ENCODE measurements at regions not wholly inside any gene's neighbourhood (a gene's known extent, or its start where the extent isn't known, plus 50 kb on each side); places are given as distances from the start of the nearest gene placed in this dataset.

DNA sequence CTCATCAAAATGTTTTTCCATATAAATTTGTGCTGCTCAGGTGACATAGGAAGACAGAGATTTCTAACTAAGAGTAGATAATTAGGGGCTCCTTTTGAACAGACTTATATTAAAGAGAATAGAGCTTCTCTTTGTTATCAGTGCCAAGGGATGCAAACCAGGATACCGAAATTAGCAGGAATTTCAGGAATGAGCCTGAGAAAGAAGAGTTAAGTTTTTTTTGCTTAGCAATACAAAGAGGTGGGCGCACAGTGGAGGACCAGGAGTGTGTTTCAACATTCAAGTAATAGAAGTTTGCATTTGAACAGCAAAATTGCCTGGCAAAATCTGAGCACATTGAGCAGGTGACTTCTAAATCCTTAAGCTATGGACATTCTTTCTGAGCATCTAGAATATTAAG lies 541.3 kb downstream of the GBA3 start:
- TF ChIP-seq, protein P1, sequence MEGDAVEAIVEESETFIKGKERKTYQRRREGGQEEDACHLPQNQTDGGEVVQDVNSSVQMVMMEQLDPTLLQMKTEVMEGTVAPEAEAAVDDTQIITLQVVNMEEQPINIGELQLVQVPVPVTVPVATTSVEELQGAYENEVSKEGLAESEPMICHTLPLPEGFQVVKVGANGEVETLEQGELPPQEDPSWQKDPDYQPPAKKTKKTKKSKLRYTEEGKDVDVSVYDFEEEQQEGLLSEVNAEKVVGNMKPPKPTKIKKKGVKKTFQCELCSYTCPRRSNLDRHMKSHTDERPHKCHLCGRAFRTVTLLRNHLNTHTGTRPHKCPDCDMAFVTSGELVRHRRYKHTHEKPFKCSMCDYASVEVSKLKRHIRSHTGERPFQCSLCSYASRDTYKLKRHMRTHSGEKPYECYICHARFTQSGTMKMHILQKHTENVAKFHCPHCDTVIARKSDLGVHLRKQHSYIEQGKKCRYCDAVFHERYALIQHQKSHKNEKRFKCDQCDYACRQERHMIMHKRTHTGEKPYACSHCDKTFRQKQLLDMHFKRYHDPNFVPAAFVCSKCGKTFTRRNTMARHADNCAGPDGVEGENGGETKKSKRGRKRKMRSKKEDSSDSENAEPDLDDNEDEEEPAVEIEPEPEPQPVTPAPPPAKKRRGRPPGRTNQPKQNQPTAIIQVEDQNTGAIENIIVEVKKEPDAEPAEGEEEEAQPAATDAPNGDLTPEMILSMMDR (conservative IDR thresholded peaks at IDR 0.05; ENCODE audit: low read depth, low read length): no peak
- TF ChIP-seq EZH2phosphoT487 (IDR thresholded peaks at IDR 0.05; ENCODE audit: borderline replicate concordance, low read length) (no peak), EZH2 (IDR thresholded peaks at IDR 0.05; ENCODE audit: low read length, unreplicated experiment) (no peak)

Measured in PC-3 (cell line).